K562 (cell line): ENCODE measurements at regions not wholly inside any gene's neighbourhood (a gene's known extent, or its start where the extent isn't known, plus 50 kb on each side); places are given as distances from the start of the nearest gene placed in this dataset.

ENCODE experiments used
- BRD4 ChIP-seq: fragments of 200-600 bp; sonication (generic); IDR thresholded peaks from 2 replicates; pipeline ENCODE4 v1.6.1; 2017; ENCODE audit warnings: inconsistent platforms
- CHD1 ChIP-seq: fragments of 200-600 bp; sonication (generic); IDR thresholded peaks from one replicate; pipeline ENCODE4 v1.6.1; 2012; ENCODE audit warnings: mild to moderate bottlenecking, moderate library complexity, low read length, inconsistent platforms
- MYNN ChIP-seq, 2 experiments: sonication (generic); formaldehyde crosslinking in 1 of 2; IDR thresholded peaks; 2 replicates each; pipeline versions ENCODE4 v1.5.0 to v1.6.1; 2016 to 2020; ENCODE audit warnings: antibody characterized with exemption in 1 of 2, missing genetic modification reagents in 1 of 2
- RNF2 ChIP-seq: sonication (generic); IDR thresholded peaks from 2 replicates; pipeline ENCODE4 v1.6.1; 2016
- TCF3 ChIP-seq: sonication (generic); formaldehyde crosslinking; IDR thresholded peaks from 2 replicates; pipeline ENCODE4 v1.4.0; 2020; ENCODE audit warnings: mild to moderate bottlenecking, missing genetic modification reagents
- TEAD4 ChIP-seq, 2 experiments: sonication (generic) in 1 of 2; formaldehyde crosslinking in 1 of 2; IDR thresholded peaks; 2 replicates each; pipeline versions ENCODE4 v1.6.1 to v1.8.0; 2012 to 2022; ENCODE audit warnings: borderline replicate concordance in 1 of 2, inconsistent platforms in 1 of 2, low read length in 1 of 2, mild to moderate bottlenecking in 1 of 2, missing genetic modification reagents in 1 of 2
- WHSC1 ChIP-seq: IDR thresholded peaks from one replicate; pipeline ENCODE4 v1.6.1; 2012; ENCODE audit warnings: low read length, control low read depth, inconsistent platforms
- TF ChIP-seq, protein P1 (sequence below): fragments of 450-650 bp; IDR thresholded peaks from 2 replicates; pipeline ENCODE4 v1.6.1; 2016; ENCODE audit warnings: mild to moderate bottlenecking
- TF ChIP-seq, protein P2 (sequence below), 3 experiments: IDR thresholded peaks in 2 of 3; conservative IDR thresholded peaks in 1 of 3; 2 replicates each; pipeline ENCODE4 v1.5.1; 2011 to 2012; ENCODE audit warnings: low read length in 3 of 3, mild to moderate bottlenecking in 3 of 3, control low read depth in 2 of 3, improper control_type of control experiment in 1 of 3, inconsistent platforms in 1 of 3, low read depth in 1 of 3, mixed read lengths in 1 of 3, moderate library complexity in 1 of 3; ENCODE audit not compliant: insufficient read depth in 2 of 3

DNA sequence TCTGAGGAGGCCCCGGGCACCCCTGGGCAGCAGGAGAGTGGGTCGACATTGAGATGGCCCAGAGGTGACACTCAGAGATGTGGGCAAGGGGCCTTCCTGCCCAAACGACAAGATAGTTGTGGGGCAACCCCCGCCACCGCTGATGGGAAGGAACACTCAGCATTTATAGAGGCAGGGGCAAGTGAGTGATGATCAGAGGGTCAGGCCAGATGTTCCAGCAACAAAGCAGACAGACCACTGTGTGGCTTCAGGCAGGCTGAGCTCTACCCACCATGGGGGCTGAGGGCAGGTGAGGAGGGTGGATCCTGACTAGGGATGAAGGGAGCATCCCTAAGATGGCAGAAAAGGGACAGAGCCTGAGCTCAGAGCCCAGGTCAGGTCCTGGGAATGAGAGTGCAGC lies 362.7 kb downstream of the PTPRU start:
- TF ChIP-seq CHD1 (no peak), WHSC1 (no peak), TCF3 (no peak), TEAD4 (IDR thresholded peaks at IDR 0.05; ENCODE audit: low read length) (no peak), TEAD4 (CRISPR knock-in tag; IDR thresholded peaks at IDR 0.05; ENCODE audit: borderline replicate concordance) (no peak), MYNN (IDR thresholded peaks at IDR 0.05) (no peak), MYNN (CRISPR knock-in tag; IDR thresholded peaks at IDR 0.05) (no peak), RNF2 (no peak), BRD4 (no peak)
- TF ChIP-seq, protein P1, sequence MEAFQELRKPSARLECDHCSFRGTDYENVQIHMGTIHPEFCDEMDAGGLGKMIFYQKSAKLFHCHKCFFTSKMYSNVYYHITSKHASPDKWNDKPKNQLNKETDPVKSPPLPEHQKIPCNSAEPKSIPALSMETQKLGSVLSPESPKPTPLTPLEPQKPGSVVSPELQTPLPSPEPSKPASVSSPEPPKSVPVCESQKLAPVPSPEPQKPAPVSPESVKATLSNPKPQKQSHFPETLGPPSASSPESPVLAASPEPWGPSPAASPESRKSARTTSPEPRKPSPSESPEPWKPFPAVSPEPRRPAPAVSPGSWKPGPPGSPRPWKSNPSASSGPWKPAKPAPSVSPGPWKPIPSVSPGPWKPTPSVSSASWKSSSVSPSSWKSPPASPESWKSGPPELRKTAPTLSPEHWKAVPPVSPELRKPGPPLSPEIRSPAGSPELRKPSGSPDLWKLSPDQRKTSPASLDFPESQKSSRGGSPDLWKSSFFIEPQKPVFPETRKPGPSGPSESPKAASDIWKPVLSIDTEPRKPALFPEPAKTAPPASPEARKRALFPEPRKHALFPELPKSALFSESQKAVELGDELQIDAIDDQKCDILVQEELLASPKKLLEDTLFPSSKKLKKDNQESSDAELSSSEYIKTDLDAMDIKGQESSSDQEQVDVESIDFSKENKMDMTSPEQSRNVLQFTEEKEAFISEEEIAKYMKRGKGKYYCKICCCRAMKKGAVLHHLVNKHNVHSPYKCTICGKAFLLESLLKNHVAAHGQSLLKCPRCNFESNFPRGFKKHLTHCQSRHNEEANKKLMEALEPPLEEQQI: no peak
- TF ChIP-seq, protein P2, sequence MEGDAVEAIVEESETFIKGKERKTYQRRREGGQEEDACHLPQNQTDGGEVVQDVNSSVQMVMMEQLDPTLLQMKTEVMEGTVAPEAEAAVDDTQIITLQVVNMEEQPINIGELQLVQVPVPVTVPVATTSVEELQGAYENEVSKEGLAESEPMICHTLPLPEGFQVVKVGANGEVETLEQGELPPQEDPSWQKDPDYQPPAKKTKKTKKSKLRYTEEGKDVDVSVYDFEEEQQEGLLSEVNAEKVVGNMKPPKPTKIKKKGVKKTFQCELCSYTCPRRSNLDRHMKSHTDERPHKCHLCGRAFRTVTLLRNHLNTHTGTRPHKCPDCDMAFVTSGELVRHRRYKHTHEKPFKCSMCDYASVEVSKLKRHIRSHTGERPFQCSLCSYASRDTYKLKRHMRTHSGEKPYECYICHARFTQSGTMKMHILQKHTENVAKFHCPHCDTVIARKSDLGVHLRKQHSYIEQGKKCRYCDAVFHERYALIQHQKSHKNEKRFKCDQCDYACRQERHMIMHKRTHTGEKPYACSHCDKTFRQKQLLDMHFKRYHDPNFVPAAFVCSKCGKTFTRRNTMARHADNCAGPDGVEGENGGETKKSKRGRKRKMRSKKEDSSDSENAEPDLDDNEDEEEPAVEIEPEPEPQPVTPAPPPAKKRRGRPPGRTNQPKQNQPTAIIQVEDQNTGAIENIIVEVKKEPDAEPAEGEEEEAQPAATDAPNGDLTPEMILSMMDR (IDR thresholded peaks at IDR 0.05 in 2 of 3, conservative IDR thresholded peaks at IDR 0.05 in 1 of 3; ENCODE audit: insufficient read depth in 2 of 3, low read depth in 1 of 3, low read length in 3 of 3): no peak
